ENCODE measurements at regions not wholly inside any gene's neighbourhood (a gene's known extent, or its start where the extent isn't known, plus 50 kb on each side); places are given as distances from the start of the nearest gene placed in this dataset.
"Not testable (repeated sequence)": the region's sequence is repeated elsewhere in the genome, so short reads cannot be mapped to it uniquely, and the experiment has no call there.

GRCh38 chr6:94953867-94954631, 623.3 kb upstream of the MANEA start:
- peak; percentile 92 for DNase-seq

DNA sequence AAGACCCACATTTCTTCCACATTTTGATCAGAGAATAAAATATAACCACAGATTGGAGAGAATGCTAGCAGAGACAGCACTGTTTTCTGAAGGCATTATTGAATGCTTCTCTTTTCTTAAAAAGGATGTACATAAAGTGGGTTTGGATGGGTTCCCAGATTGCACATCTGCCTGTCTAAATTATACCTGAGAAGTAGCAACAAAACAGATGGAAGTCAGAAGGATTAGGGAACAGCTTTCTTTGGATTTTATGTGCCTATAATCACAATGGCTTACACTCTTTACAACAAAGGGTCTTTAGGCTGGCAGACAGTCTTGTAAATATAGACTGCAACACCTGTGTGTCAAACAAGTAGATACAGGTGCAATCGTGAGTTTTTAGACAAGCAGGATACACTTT, 622.2 kb upstream of the MANEA start:
- DNase-seq = peak; percentile 94

DNA sequence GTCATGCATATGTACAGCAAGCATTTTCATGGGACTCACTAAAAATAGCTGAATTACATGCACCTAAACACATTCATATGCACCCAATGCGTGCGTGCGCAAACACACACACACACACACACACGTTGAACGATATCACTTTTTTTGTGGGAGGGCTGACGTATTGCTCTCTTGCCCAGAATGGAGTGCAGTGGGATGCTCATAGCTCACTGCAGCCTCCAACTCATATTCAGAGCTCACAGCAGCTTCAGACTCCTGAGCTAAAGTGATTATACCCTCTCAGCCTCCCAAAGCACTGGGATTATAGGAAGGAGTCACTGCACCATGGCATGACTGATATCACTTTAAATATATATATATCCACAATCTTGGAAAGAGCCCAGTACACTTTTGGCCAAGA, 620.4 kb upstream of the MANEA start:
- DNase-seq = peak; percentile 35

DNA sequence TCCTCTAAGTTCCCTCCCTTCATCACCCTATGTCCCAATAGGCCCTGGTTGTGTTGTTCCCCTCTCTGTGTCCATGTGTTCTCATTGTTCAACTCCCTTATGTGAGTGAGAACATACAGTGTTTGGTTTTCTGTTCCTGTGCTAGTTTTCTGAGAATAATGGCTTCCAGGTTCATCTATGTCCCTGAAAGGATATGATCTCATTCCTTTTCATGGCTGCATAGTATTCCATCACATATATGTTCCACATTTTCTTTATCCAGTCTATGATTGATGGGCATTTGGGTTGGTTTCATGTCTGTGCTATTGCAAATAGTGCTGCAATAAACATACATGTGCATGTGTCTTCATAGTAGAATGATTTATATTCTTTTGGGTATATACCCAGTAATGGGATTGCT, 612.6 kb upstream of the MANEA start:
- DNase-seq = not testable (repeated sequence)

DNA sequence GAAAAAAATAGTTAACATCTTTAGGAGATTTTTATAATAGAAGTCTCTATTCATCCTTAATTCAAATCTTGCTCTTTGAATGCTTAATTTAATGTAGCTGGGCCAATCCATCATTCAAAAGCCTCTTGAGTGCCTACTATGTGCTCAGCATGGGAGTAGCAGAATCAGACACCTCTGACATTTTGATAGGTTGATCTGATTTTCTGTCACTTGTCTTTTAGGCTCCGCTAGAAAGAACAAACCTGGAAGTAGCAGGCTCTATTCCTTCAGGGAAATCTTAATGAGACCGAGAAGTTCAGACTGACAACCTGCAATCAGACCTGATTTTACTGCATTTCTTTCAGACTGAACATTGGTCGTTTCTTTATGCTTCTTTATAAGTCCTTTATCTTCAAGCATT, 588.6 kb upstream of the MANEA start:
- DNase-seq = no peak

GRCh38 chr6:95017922-95018321, 559.4 kb upstream of the MANEA start:
- no peak for DNase-seq

Measured in NCI-H524 treated with DMSO at 0.1 percent for 48 hours (cell line).